22Rv1 (cell line): ENCODE measurements at regions not wholly inside any gene's neighbourhood (a gene's known extent, or its start where the extent isn't known, plus 50 kb on each side); places are given as distances from the start of the nearest gene placed in this dataset.

Source experiments
- CTCF ChIP-seq: fragments of 450-650 bp; IDR thresholded peaks from 2 replicates; pipeline ENCODE4 v1.5.1; 2017; ENCODE audit warnings: mild to moderate bottlenecking
- ZFX ChIP-seq: fragments of 450-650 bp; IDR thresholded peaks from 2 replicates; pipeline ENCODE4 v1.6.1; 2017; ENCODE audit warnings: antibody characterized with exemption, borderline replicate concordance

DNA sequence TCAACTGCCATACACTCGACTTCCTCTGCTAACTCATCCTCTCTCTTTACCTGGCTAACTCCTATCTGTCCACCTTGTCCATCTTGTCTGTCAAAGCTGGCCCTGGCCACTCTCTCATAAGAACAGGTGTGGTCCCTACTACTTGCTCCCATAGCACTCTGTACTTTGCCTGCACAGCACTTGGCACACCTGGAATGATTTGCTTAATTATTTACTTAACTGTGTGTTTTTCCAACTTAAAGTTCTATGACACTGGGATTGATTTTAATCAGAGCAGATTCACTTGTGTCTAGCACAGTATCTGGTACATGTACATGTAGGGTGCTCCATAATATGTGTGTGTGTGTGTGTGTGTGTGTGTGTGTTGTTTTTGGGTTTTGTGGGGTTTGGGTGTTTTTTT is 111.6 kb downstream of the ZNF281 start:
- TF ChIP-seq CTCF (no peak), ZFX (no peak)
